ENCODE measurements at regions not wholly inside any gene's neighbourhood (a gene's known extent, or its start where the extent isn't known, plus 50 kb on each side); places are given as distances from the start of the nearest gene placed in this dataset.

- no peak for DNase-seq (ENCODE audit: low spot score in 2 of 2)
- Histone ChIP-seq H3K9me3 (no peaks in the 10 kb centered on the region), H3K4me1 (no peaks in the 10 kb centered on the region), H3K4me3 (no peak overlapping the region), H3K27me3 (ENCODE audit: low read depth) (peaks cover 7% of the 10 kb centered on the region), H3K36me3 (replicated peaks) (no peaks in the 10 kb centered on the region)
- in situ Hi-C loops (cut with MboI; ENCODE audit: low sequenced_read_pairs) = no loop called here
These were observed 84.8 kb upstream of the NCKAP5 start for GRCh38 chr2:133653056-133653455.

GRCh38 chr2:133654949-133655348, 86.7 kb upstream of the NCKAP5 start:
- Histone ChIP-seq H3K4me1 (no peaks in the 10 kb centered on the region), H3K9me3 (no peaks in the 10 kb centered on the region), H3K36me3 (replicated peaks) (no peaks in the 10 kb centered on the region), H3K27me3 (ENCODE audit: low read depth) (peaks cover 11% of the 10 kb centered on the region), H3K4me3 (no peak overlapping the region)
- in situ Hi-C loops (cut with MboI; ENCODE audit: low sequenced_read_pairs) = no loop called here
- DNase-seq (ENCODE audit: low spot score in 2 of 2) = no peak

- Histone ChIP-seq H3K4me3 (no peak overlapping the region), H3K9me3 (no peaks in the 10 kb centered on the region), H3K27me3 (ENCODE audit: low read depth) (peaks cover 11% of the 10 kb centered on the region), H3K4me1 (no peaks in the 10 kb centered on the region), H3K36me3 (replicated peaks) (no peaks in the 10 kb centered on the region)
- DNase-seq (ENCODE audit: low spot score in 2 of 2) = no peak
- in situ Hi-C loops (cut with MboI; ENCODE audit: low sequenced_read_pairs) = no loop called here
These were observed 87.3 kb upstream of the NCKAP5 start for GRCh38 chr2:133655610-133656009.

- no peak for DNase-seq (ENCODE audit: low spot score in 2 of 2)
- peaks cover 7% of the 10 kb centered on the region; the same call in 1 of the 2 replicates for H3K27me3 ChIP-seq (ENCODE audit: low read depth)
- H3K4me3 ChIP-seq = no peak overlapping the region
- in situ Hi-C loops (cut with MboI; ENCODE audit: low sequenced_read_pairs) = no loop called here
- no peaks in the 10 kb centered on the region for H3K36me3 ChIP-seq (replicated peaks)
- H3K9me3 ChIP-seq = no peaks in the 10 kb centered on the region
- H3K4me1 ChIP-seq = no peaks in the 10 kb centered on the region
These were observed 89.3 kb upstream of the NCKAP5 start for GRCh38 chr2:133657591-133657990.

- no peak for DNase-seq (ENCODE audit: low spot score in 2 of 2)
- no peaks in the 10 kb centered on the region for H3K4me1 ChIP-seq
- H3K4me3 ChIP-seq = no peak overlapping the region
- in situ Hi-C loops (cut with MboI; ENCODE audit: low sequenced_read_pairs) = no loop called here
- H3K27me3 ChIP-seq (ENCODE audit: low read depth) = peaks cover 7% of the 10 kb centered on the region; the same call in 1 of the 2 replicates
- H3K36me3 ChIP-seq (replicated peaks) = no peaks in the 10 kb centered on the region
- H3K9me3 ChIP-seq = no peaks in the 10 kb centered on the region
These were observed 90.0 kb upstream of the NCKAP5 start for GRCh38 chr2:133658020-133658903.

- Histone ChIP-seq H3K36me3 (replicated peaks) (no peaks in the 10 kb centered on the region), H3K27me3 (ENCODE audit: low read depth) (peaks cover 7% of the 10 kb centered on the region; the same call in 1 of the 2 replicates), H3K4me3 (no peak overlapping the region), H3K9me3 (no peaks in the 10 kb centered on the region), H3K4me1 (no peaks in the 10 kb centered on the region)
- DNase-seq (ENCODE audit: low spot score in 2 of 2) = no peak
- in situ Hi-C loops (cut with MboI; ENCODE audit: low sequenced_read_pairs) = no loop called here
These were observed 92.2 kb upstream of the NCKAP5 start for GRCh38 chr2:133660510-133660909.

- DNase-seq (ENCODE audit: low spot score in 2 of 2) = no peak
- Histone ChIP-seq H3K4me3 (no peak overlapping the region), H3K27me3 (ENCODE audit: low read depth) (peaks cover 7% of the 10 kb centered on the region; the same call in 1 of the 2 replicates), H3K36me3 (replicated peaks) (no peaks in the 10 kb centered on the region), H3K4me1 (no peaks in the 10 kb centered on the region), H3K9me3 (no peaks in the 10 kb centered on the region)
- in situ Hi-C loops (cut with MboI; ENCODE audit: low sequenced_read_pairs) = no loop called here
These were observed 93.1 kb upstream of the NCKAP5 start for GRCh38 chr2:133661392-133661791.

GRCh38 chr2:133666621-133667020, 98.4 kb upstream of the NCKAP5 start:
- Histone ChIP-seq H3K27me3 (ENCODE audit: low read depth) (no peaks in the 10 kb centered on the region), H3K9me3 (peaks cover 8% of the 10 kb centered on the region; the same call in 1 of the 2 replicates), H3K36me3 (replicated peaks) (no peaks in the 10 kb centered on the region), H3K4me3 (no peak overlapping the region), H3K4me1 (no peaks in the 10 kb centered on the region)
- DNase-seq (ENCODE audit: low spot score in 2 of 2) = no peak
- in situ Hi-C loops (cut with MboI; ENCODE audit: low sequenced_read_pairs) = no loop called here

GRCh38 chr2:133667085-133667484, 98.8 kb upstream of the NCKAP5 start:
- in situ Hi-C loops (cut with MboI; ENCODE audit: low sequenced_read_pairs) = no loop called here
- Histone ChIP-seq H3K36me3 (replicated peaks) (no peaks in the 10 kb centered on the region), H3K27me3 (ENCODE audit: low read depth) (no peaks in the 10 kb centered on the region), H3K9me3 (peaks cover 8% of the 10 kb centered on the region; the same call in 1 of the 2 replicates), H3K4me3 (no peak overlapping the region), H3K4me1 (no peaks in the 10 kb centered on the region)
- DNase-seq (ENCODE audit: low spot score in 2 of 2) = no peak

GRCh38 chr2:133667968-133668367, 99.7 kb upstream of the NCKAP5 start:
- in situ Hi-C loops (cut with MboI; ENCODE audit: low sequenced_read_pairs) = no loop called here
- Histone ChIP-seq H3K27me3 (ENCODE audit: low read depth) (no peaks in the 10 kb centered on the region), H3K36me3 (replicated peaks) (no peaks in the 10 kb centered on the region), H3K4me3 (no peak overlapping the region), H3K9me3 (peaks cover 8% of the 10 kb centered on the region; the same call in 1 of the 2 replicates), H3K4me1 (no peaks in the 10 kb centered on the region)
- no peak for DNase-seq (ENCODE audit: low spot score in 2 of 2)

- no peaks in the 10 kb centered on the region for H3K27me3 ChIP-seq (ENCODE audit: low read depth)
- peaks cover 8% of the 10 kb centered on the region; the same call in 1 of the 2 replicates for H3K9me3 ChIP-seq
- DNase-seq (ENCODE audit: low spot score in 2 of 2) = no peak
- in situ Hi-C loops (cut with MboI; ENCODE audit: low sequenced_read_pairs) = no loop called here
- H3K4me1 ChIP-seq = no peaks in the 10 kb centered on the region
- no peak overlapping the region for H3K4me3 ChIP-seq
- H3K36me3 ChIP-seq (replicated peaks) = no peaks in the 10 kb centered on the region
These were observed 100.3 kb upstream of the NCKAP5 start for GRCh38 chr2:133668547-133668946.

GRCh38 chr2:133673305-133673905, 105.1 kb upstream of the NCKAP5 start:
- peaks cover 8% of the 10 kb centered on the region; the same call in 1 of the 2 replicates for H3K9me3 ChIP-seq
- H3K4me3 ChIP-seq = no peak overlapping the region
- DNase-seq (ENCODE audit: low spot score in 2 of 2) = no peak
- H3K36me3 ChIP-seq (replicated peaks) = no peaks in the 10 kb centered on the region
- in situ Hi-C loops (cut with MboI; ENCODE audit: low sequenced_read_pairs) = no loop called here
- H3K27me3 ChIP-seq (ENCODE audit: low read depth) = no peaks in the 10 kb centered on the region
- H3K4me1 ChIP-seq = peaks cover 21% of the 10 kb centered on the region

- in situ Hi-C loops (cut with MboI; ENCODE audit: low sequenced_read_pairs) = no loop called here
- Histone ChIP-seq H3K27me3 (ENCODE audit: low read depth) (no peaks in the 10 kb centered on the region), H3K9me3 (peaks cover 4% of the 10 kb centered on the region; the same call in 1 of the 2 replicates), H3K36me3 (replicated peaks) (no peaks in the 10 kb centered on the region), H3K4me1 (peaks cover 21% of the 10 kb centered on the region), H3K4me3 (no peak overlapping the region)
- no peak for DNase-seq (ENCODE audit: low spot score in 2 of 2)
These were observed 105.8 kb upstream of the NCKAP5 start for GRCh38 chr2:133674066-133674432.
